ENCODE measurements at regions not wholly inside any gene's neighbourhood (a gene's known extent, or its start where the extent isn't known, plus 50 kb on each side); places are given as distances from the start of the nearest gene placed in this dataset.
"Not testable (repeated sequence)": the region's sequence is repeated elsewhere in the genome, so short reads cannot be mapped to it uniquely, and the experiment has no call there.

GRCh38 chr13:83086088-83086487 lies 796.2 kb downstream of the SLITRK1 start:
- no peak for TF ChIP-seq CTCF (IDR thresholded peaks at IDR 0.05; ENCODE audit: extremely low read depth, insufficient read depth, missing control alignments)
- no peak for DNase-seq (ENCODE audit: low spot score)
- in situ Hi-C loops (cut with MboI; ENCODE audit: low pct_unique_long_range_greater_than_20kb, low sequenced_read_pairs, unreplicated experiment), result no loop called here

- no peak for DNase-seq (ENCODE audit: low spot score)
- in situ Hi-C loops (cut with MboI; ENCODE audit: low pct_unique_long_range_greater_than_20kb, low sequenced_read_pairs, unreplicated experiment), result no loop called here
- no peak for TF ChIP-seq CTCF (IDR thresholded peaks at IDR 0.05; ENCODE audit: extremely low read depth, insufficient read depth, missing control alignments)
These were observed 796.9 kb downstream of the SLITRK1 start for GRCh38 chr13:83085186-83085900.

GRCh38 chr13:83077499-83077898 lies 804.8 kb downstream of the SLITRK1 start:
- no peak for DNase-seq (ENCODE audit: low spot score)
- in situ Hi-C loops (cut with MboI; ENCODE audit: low pct_unique_long_range_greater_than_20kb, low sequenced_read_pairs, unreplicated experiment), result no loop called here
- TF ChIP-seq CTCF (IDR thresholded peaks at IDR 0.05; ENCODE audit: extremely low read depth, insufficient read depth, missing control alignments), result no peak

GRCh38 chr13:83073930-83074329 lies 808.3 kb downstream of the SLITRK1 start:
- DNase-seq (ENCODE audit: low spot score); in situ Hi-C loops (cut with MboI; ENCODE audit: low pct_unique_long_range_greater_than_20kb, low sequenced_read_pairs, unreplicated experiment): not testable (repeated sequence)

- no peak for TF ChIP-seq CTCF (IDR thresholded peaks at IDR 0.05; ENCODE audit: extremely low read depth, insufficient read depth, missing control alignments)
- in situ Hi-C loops (cut with MboI; ENCODE audit: low pct_unique_long_range_greater_than_20kb, low sequenced_read_pairs, unreplicated experiment), result no loop called here
- no peak for DNase-seq (ENCODE audit: low spot score)
These were observed 817.2 kb downstream of the SLITRK1 start for GRCh38 chr13:83065108-83065507.

- no peak for DNase-seq (ENCODE audit: low spot score)
- no peak for TF ChIP-seq CTCF (IDR thresholded peaks at IDR 0.05; ENCODE audit: extremely low read depth, insufficient read depth, missing control alignments)
- in situ Hi-C loops (cut with MboI; ENCODE audit: low pct_unique_long_range_greater_than_20kb, low sequenced_read_pairs, unreplicated experiment), result no loop called here
These were observed 825.2 kb downstream of the SLITRK1 start for GRCh38 chr13:83057119-83057518.

- no peak for TF ChIP-seq CTCF (IDR thresholded peaks at IDR 0.05; ENCODE audit: extremely low read depth, insufficient read depth, missing control alignments)
- DNase-seq (ENCODE audit: low spot score), result no peak
- in situ Hi-C loops (cut with MboI; ENCODE audit: low pct_unique_long_range_greater_than_20kb, low sequenced_read_pairs, unreplicated experiment), result no loop called here
These were observed 826.0 kb downstream of the SLITRK1 start for GRCh38 chr13:83056269-83056668.
